Stimulated activated CD4-positive, alpha-beta T cell treated with anti-CD3 and anti-CD28 coated beads, Interleukin-2, amount 100 ng/mL, for 48 hours (primary cell): ENCODE measurements at regions not wholly inside any gene's neighbourhood (a gene's known extent, or its start where the extent isn't known, plus 50 kb on each side); places are given as distances from the start of the nearest gene placed in this dataset.
"Not testable (repeated sequence)": the region's sequence is repeated elsewhere in the genome, so short reads cannot be mapped to it uniquely, and the experiment has no call there.

Source experiments
- DNase-seq, 2 donors: peaks; one replicate each; pipeline ENCODE4 v3.0.0-alpha.2; 2020

GRCh38 chr3:168975576-168975975, 687.9 kb downstream of the MECOM start:
- DNase-seq: no peak

- DNase-seq: no peak
Measured at GRCh38 chr3:168974617-168975403, 688.7 kb downstream of the MECOM start.

- DNase-seq: no peak
Measured at GRCh38 chr3:168973897-168974296, 689.6 kb downstream of the MECOM start.

- no peak for DNase-seq
Measured at GRCh38 chr3:168973206-168973605, 690.3 kb downstream of the MECOM start.

GRCh38 chr3:168968609-168969008, 694.9 kb downstream of the MECOM start:
- DNase-seq: no peak

GRCh38 chr3:168964736-168965135, 698.8 kb downstream of the MECOM start:
- DNase-seq: no peak

- DNase-seq: no peak
Measured at GRCh38 chr3:168961271-168961670, 702.2 kb downstream of the MECOM start.

- no peak for DNase-seq
Measured at GRCh38 chr3:168959731-168960130, 703.8 kb downstream of the MECOM start.

- DNase-seq: no peak
Measured at GRCh38 chr3:168958466-168958865, 705.0 kb downstream of the MECOM start.

GRCh38 chr3:168956076-168956475, 707.4 kb downstream of the MECOM start:
- no peak for DNase-seq

GRCh38 chr3:168952551-168952950, 711.0 kb downstream of the MECOM start:
- DNase-seq: no peak

- DNase-seq: no peak
Measured at GRCh38 chr3:168951884-168952283, 711.6 kb downstream of the MECOM start.

- DNase-seq: no peak
Measured at GRCh38 chr3:168951368-168951767, 712.1 kb downstream of the MECOM start.

- DNase-seq: no peak
Measured at GRCh38 chr3:168950622-168951021, 712.9 kb downstream of the MECOM start.

- DNase-seq: no peak
Measured at GRCh38 chr3:168939651-168940238, 723.8 kb downstream of the MECOM start.

GRCh38 chr3:168933614-168934013, 729.9 kb downstream of the MECOM start:
- no peak for DNase-seq

GRCh38 chr3:168929997-168930396, 733.5 kb downstream of the MECOM start:
- DNase-seq: not testable (repeated sequence)

- DNase-seq: no peak
Measured at GRCh38 chr3:168926426-168926825, 737.1 kb downstream of the MECOM start.

- no peak for DNase-seq
Measured at GRCh38 chr3:168925568-168925967, 737.9 kb downstream of the MECOM start.

- no peak for DNase-seq
Measured at GRCh38 chr3:168914662-168915061, 748.9 kb downstream of the MECOM start.

GRCh38 chr3:168909260-168909659, 754.3 kb downstream of the MECOM start:
- DNase-seq: no peak

- DNase-seq: no peak
Measured at GRCh38 chr3:168895419-168895818, 768.1 kb downstream of the MECOM start.

GRCh38 chr3:168894214-168894613, 769.3 kb downstream of the MECOM start:
- DNase-seq: no peak

GRCh38 chr3:168889666-168890065, 773.8 kb downstream of the MECOM start:
- no peak for DNase-seq

GRCh38 chr3:168888781-168889180, 774.7 kb downstream of the MECOM start:
- no peak for DNase-seq
